Stimulated activated naive CD8-positive, alpha-beta T cell treated with anti-CD3 and anti-CD28 coated beads, Interleukin-15, Interleukin-2, amounts not matched to agents 100 U/mL and 50 U/mL, for 24 hours (primary cell): ENCODE measurements at regions not wholly inside any gene's neighbourhood (a gene's known extent, or its start where the extent isn't known, plus 50 kb on each side); places are given as distances from the start of the nearest gene placed in this dataset.
"Not testable (repeated sequence)": the region's sequence is repeated elsewhere in the genome, so short reads cannot be mapped to it uniquely, and the experiment has no call there.

Source experiments
- ATAC-seq: fragments of 150-1000 bp; cut with Tn5 transposase; one replicate; pipeline ENCODE4 v1.10.0; 2021
- DNase-seq: peaks from one replicate; pipeline ENCODE4 v3.0.0; 2021

- ATAC-seq (no peak), DNase-seq (no peak)
These were observed 213.3 kb upstream of the MMADHC start for GRCh38 chr2:149800624-149801542.

GRCh38 chr2:149799013-149799705 lies 211.6 kb upstream of the MMADHC start:
- no peak for ATAC-seq
- DNase-seq: no peak

GRCh38 chr2:149797030-149797429 lies 209.5 kb upstream of the MMADHC start:
- DNase-seq (no peak), ATAC-seq (no peak)

DNA sequence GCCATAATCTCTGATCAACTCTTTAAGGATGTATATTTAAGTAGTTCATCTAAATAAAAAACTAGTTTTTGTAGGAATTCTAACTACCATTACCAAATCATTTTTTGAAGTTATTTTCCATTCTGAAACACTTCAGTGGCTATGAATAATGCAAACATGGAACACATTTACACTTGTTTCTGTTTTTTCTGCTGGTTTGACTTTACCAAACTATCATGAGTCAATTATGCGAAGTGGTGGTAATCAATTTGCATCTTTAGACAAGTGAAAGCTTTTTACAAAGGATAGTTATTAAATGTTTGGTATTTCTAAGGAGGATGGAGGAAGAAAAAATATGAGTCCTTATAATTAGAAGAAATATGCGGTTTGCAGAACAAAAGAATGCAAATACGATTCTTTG lies 202.0 kb upstream of the MMADHC start:
- no peak for DNase-seq
- ATAC-seq: no peak

DNA sequence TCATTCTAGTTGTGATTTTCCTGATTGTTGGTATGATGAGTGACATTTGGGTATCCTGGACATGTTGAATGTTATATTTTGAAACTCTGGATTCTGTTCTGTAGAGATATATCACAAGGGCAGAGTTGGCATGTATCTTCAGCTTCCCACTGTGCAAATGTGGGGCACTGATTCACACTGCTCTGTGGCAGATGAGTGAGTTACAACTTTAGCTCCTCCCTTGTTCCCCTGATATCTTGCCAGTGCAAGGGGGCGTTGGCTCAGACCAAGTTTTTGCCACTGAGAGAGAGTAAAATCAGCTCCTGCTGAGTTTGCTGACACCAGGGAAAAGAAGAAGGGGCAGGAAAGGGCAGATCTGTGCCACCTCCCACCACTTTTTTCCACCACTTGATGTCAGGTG lies 199.6 kb upstream of the MMADHC start:
- DNase-seq (no peak), ATAC-seq (no peak)

GRCh38 chr2:149783284-149783683 lies 195.7 kb upstream of the MMADHC start:
- DNase-seq (no peak), ATAC-seq (no peak)

- DNase-seq: no peak
- no peak for ATAC-seq
These were observed 195.0 kb upstream of the MMADHC start for GRCh38 chr2:149782572-149782971.

DNA sequence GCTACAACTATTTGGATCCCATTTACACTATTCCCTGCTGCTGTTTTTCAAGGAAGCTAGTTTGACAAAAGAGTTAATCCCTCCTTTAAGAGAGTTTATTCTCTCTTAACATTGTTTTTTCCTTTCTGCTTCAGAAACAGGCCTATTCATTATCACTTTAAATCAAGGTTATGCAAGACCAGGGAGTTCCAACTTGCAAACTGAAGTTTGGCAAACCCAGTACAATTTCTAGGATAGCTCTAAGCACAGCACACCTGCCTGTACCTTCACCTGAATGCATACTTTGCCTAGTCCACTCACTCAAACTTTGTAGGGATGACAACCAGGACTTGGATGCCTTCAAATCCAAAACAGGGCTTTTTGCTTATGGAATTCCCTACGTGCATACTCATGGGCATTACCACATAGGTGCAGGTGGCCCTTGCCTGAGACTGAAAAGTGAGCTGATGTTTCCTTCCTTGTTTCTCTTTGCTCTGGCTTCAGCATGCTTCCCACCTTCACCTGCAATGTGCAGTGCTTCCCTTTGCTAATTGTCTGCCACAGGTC lies 193.8 kb upstream of the MMADHC start:
- no peak for ATAC-seq
- DNase-seq: no peak

GRCh38 chr2:149773006-149773405 lies 185.4 kb upstream of the MMADHC start:
- ATAC-seq (no peak), DNase-seq (no peak)

- DNase-seq: no peak
- no peak for ATAC-seq
These were observed 180.8 kb upstream of the MMADHC start for GRCh38 chr2:149768320-149768799.

GRCh38 chr2:149767516-149767974 lies 180.0 kb upstream of the MMADHC start:
- no peak for DNase-seq

GRCh38 chr2:149766339-149766738 lies 178.8 kb upstream of the MMADHC start:
- ATAC-seq: no peak
- no peak for DNase-seq

More at GRCh38 chr2:149767516-149767974, 180.0 kb upstream of the MMADHC start:
- no peak for ATAC-seq

- ATAC-seq (no peak), DNase-seq (no peak)
These were observed 178.1 kb upstream of the MMADHC start for GRCh38 chr2:149765636-149766035.

DNA sequence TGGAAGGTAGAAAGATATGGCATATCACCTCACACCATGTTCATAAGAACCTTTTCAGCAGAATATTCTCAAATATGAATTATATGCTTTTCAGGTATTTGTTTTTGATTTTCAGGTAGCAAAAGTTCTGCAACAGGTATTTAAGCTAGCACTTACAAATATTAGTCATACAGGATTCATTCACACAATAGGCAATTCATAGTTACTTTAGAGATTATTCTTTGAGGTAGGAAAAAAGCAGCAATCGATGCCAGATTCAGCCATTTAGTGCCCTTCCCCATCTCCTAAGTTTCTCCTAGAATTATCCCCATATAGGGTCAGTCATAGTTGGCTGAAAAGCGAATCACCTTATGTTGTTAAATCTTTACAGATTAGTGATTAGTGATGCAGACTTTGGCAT lies 177.4 kb upstream of the MMADHC start:
- DNase-seq: no peak
- no peak for ATAC-seq

DNA sequence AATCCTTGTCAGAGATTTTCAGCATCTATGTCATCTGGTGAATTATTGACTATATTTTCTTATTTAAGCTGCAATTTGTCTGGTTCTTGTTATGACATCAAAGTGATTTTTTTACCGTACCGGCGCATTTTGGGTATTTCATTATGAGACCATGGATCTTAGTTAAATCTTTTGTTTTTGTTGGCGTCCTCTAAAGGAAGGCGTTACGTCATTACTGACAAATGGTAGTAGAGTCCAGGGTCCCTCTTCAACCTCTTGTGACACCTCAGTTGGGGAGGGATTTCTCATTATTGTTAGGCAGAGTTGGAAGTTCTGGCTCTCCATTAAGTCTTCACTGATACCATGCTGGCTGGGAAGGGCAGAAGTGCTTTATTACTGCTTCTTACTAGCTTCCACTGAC lies 175.8 kb upstream of the MMADHC start:
- DNase-seq (no peak), ATAC-seq (no peak)

DNA sequence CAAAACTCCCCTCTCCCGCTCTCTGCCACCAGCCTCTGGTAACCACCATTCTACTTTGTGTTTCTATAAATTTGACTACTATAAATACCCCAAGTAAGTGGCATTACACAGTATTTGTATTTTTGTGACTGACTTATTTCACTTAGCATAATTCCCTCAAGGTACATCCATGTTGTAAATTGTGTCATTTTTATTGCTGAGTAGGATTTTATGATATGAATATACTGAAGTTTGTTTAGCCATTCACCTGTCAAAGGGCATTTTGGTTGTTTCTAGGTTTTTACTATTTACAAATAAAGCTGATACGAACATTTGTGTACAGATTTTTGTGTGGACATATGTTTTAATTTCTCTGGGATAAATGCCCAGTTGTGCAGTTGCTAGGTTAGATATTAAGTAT lies 174.0 kb upstream of the MMADHC start:
- DNase-seq (no peak), ATAC-seq (no peak)

DNA sequence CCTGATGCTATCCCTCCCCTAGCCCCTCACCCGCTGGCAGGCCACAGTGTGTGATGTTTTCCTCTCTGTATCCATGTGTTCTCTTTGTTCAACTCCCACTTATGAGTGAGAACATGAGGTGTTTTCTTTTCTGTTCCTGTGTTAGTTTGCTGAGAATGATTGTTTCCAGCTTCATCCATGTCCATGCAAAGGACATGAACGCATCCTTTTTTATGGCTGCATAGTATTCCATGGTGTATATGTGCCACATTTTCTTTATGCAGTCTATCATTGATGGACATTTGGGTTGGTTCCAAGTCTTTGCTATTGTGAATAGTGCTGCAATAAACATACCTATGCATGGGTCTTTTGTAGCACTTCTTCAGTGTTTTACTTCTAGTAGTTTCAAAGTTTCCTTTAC lies 171.8 kb upstream of the MMADHC start:
- ATAC-seq, DNase-seq: not testable (repeated sequence)

GRCh38 chr2:149754722-149755121 lies 167.1 kb upstream of the MMADHC start:
- ATAC-seq, DNase-seq: not testable (repeated sequence)

- DNase-seq: no peak
- ATAC-seq: no peak
These were observed 159.9 kb upstream of the MMADHC start for GRCh38 chr2:149747456-149747855.

DNA sequence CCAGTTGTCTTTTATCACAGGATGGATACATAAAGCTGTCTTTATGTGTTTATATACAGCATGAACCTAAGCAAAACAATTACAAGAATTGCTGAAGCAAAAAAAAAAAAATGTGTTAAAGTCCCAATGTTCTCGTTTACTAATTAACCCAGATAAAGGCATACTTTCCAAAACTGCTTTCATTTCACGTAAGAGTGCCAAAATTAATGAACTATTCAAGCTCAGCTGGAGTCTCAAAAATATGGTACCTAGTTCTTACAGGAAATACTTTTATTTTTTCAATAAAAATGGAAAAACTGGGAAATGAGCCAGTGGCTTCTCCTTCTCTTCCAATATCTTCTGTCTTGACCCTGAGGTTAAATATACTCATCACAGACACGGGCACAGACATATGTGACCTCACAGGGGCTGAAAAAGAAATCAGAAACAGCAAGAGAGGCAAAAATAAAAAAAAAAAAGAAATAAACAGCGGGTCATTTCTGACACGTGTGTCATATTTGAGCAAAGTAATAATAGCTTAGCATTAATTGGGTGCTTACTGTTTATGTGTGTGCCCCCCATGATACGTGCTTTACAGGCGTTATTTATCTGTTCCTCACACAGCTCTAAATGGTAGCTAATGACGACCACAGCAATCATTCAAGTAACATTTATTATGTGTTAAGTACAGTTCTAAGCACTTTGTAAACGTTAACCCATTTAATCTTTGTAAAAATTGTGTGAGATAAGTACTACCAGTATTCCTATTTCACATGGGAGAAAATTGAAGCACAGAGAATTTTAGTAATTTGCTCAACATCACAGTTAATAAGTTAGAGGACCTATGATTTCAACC lies 158.0 kb upstream of the MMADHC start:
- DNase-seq: no peak
- ATAC-seq: no peak

- ATAC-seq (no peak), DNase-seq (no peak)
These were observed 157.3 kb upstream of the MMADHC start for GRCh38 chr2:149744865-149745264.

DNA sequence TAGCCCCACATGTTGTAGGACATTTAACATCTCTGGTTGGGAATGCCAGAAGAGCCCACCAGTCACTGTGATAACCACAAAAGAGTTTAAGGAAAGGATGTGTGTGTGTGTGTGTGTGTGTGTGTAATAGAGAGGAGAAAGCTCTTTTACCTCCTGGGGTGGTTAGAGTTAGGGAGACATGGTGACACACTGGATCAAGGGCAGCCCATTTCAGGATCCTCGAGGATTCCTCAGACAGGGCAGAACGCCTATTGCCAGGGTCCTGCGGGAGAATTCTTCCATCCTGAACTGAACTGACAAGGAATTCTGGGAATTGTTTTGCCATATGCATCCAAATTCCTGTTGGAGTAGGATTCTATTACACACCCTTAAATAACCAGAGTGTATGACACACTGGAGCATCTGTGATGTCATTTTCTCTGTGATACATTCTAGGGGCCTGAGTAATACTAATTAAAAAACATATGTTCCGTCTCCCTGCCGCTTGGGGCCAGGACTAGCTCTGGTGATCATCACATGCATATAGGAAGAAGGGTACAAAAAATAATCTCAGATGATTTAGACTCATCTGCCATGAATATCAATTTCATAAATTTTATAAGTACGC lies 156.4 kb upstream of the MMADHC start:
- ATAC-seq (no peak), DNase-seq (no peak)
